Activated naive CD8-positive, alpha-beta T cell treated with anti-CD3 and anti-CD28 coated beads for 36 hours (primary cell): ENCODE measurements at regions not wholly inside any gene's neighbourhood (a gene's known extent, or its start where the extent isn't known, plus 50 kb on each side); places are given as distances from the start of the nearest gene placed in this dataset.

ENCODE experiments used
- DNase-seq: peaks from one replicate; pipeline ENCODE4 v3.0.0; 2021
- H3K27ac Mint-ChIP-seq: one replicate; pipeline ENCODE4 v1.8.0; 2022; ENCODE audit warnings: mild to moderate bottlenecking, moderate library complexity, mixed read lengths
- H3K27me3 Mint-ChIP-seq: one replicate; pipeline ENCODE4 v1.8.0; 2022; ENCODE audit warnings: mild to moderate bottlenecking, mixed read lengths
- H3K36me3 Mint-ChIP-seq: one replicate; pipeline ENCODE4 v1.8.0; 2021; ENCODE audit warnings: mild to moderate bottlenecking, mixed read lengths
- H3K4me1 Mint-ChIP-seq: one replicate; pipeline ENCODE4 v1.8.0; 2021; ENCODE audit warnings: mixed read lengths
- H3K4me3 Mint-ChIP-seq: one replicate; pipeline ENCODE4 v1.8.0; 2022; ENCODE audit warnings: mild to moderate bottlenecking, moderate library complexity, mixed read lengths
- H3K9me3 Mint-ChIP-seq: one replicate; pipeline ENCODE4 v1.8.0; 2022; ENCODE audit warnings: mixed read lengths

- H3K27me3 Mint-ChIP-seq, result no peaks in the 10 kb centered on the region
These were observed 925.4 kb downstream of the GALC start for GRCh38 chr14:87067591-87067990.

GRCh38 chr14:87067061-87067460 is 925.9 kb downstream of the GALC start:
- no peaks in the 10 kb centered on the region for H3K27me3 Mint-ChIP-seq
- H3K9me3 Mint-ChIP-seq, result peaks cover 2% of the 10 kb centered on the region
- H3K4me3 Mint-ChIP-seq, result no peak overlapping the region
- no peaks in the 10 kb centered on the region for H3K4me1 Mint-ChIP-seq
- no peak overlapping the region for H3K27ac Mint-ChIP-seq
- no peak for DNase-seq
- no peaks in the 10 kb centered on the region for H3K36me3 Mint-ChIP-seq

More at GRCh38 chr14:87067591-87067990, 925.4 kb downstream of the GALC start:
- no peak overlapping the region for H3K27ac Mint-ChIP-seq
- H3K36me3 Mint-ChIP-seq, result no peaks in the 10 kb centered on the region
- DNase-seq, result no peak
- no peak overlapping the region for H3K4me3 Mint-ChIP-seq
- H3K9me3 Mint-ChIP-seq, result peaks cover 2% of the 10 kb centered on the region
- H3K4me1 Mint-ChIP-seq, result no peaks in the 10 kb centered on the region

DNA sequence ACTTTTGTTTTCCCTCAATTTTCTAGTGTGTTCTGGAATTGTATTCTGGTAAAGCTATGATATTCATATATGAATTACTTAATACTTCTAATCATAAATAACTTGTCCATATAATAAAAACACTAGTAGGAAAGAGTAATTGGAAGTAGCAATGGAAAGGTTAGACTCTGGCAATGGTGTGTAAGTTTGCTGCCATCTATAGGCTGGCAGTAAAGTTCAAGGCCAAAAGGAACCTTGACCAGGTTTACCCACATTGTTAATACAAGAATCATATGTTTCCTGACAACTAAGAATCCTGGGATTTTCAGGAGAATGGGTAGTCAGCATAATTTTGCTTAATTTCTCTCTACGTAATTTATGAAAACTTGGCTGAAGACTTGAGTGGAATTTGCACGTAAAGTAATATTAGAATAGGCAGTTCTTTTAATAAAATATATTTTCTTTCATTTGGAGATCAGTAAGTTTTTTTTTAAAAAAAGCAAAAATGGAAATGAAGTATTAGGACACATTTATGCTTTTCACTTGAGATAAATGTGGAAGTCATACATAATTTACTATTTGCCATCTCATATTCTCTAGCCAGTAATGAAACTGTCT is 926.7 kb downstream of the GALC start:
- peaks cover 2% of the 10 kb centered on the region for H3K9me3 Mint-ChIP-seq
- no peaks in the 10 kb centered on the region for H3K36me3 Mint-ChIP-seq
- H3K4me1 Mint-ChIP-seq, result no peaks in the 10 kb centered on the region
- no peaks in the 10 kb centered on the region for H3K27me3 Mint-ChIP-seq
- H3K27ac Mint-ChIP-seq, result no peak overlapping the region
- no peak for DNase-seq
- H3K4me3 Mint-ChIP-seq, result no peak overlapping the region

DNA sequence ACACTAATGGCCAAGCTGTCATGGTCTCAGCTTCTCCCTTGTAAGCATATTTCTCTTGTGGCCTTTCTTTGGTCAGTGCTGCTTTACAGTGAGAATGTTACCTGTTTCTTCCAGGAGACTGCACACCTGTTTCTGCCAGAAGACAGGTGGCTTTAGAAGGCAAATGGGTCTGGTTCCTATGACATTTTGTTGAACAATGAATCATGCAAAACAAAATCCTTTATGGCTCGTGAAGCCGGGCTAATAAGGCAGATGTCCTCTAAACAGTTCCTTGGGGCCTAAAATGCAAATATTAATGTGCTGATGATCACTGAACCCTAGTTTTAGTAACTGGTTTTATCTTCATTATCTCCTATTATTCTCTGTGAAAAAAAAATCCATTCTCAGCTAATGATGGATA is 927.6 kb downstream of the GALC start:
- no peaks in the 10 kb centered on the region for H3K27me3 Mint-ChIP-seq
- H3K9me3 Mint-ChIP-seq, result peaks cover 2% of the 10 kb centered on the region
- DNase-seq, result no peak
- H3K4me1 Mint-ChIP-seq, result no peaks in the 10 kb centered on the region
- no peaks in the 10 kb centered on the region for H3K36me3 Mint-ChIP-seq
- no peak overlapping the region for H3K27ac Mint-ChIP-seq
- H3K4me3 Mint-ChIP-seq, result no peak overlapping the region

DNA sequence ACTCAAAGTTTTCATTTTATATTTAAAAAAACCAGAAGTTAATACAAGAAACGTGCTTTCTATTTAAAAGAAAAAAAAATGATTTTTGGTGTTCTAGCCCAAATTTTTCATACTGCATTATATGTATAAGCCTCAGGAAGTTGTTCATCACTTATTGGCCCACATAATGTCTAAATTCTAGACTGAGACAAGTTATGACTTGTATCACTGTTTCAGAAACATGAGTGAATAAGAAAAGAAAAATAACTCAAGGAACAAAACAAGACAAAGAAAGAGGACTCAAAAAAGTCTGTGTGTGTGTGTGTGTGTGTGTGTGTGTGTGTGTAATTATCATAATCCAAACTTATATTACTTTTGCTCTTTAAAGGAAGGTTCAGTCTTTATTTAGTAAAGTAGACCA is 929.8 kb downstream of the GALC start:
- Mint-ChIP-seq H3K9me3 (peaks cover 2% of the 10 kb centered on the region), H3K36me3 (no peaks in the 10 kb centered on the region), H3K27ac (no peak overlapping the region), H3K4me3 (no peak overlapping the region), H3K4me1 (no peaks in the 10 kb centered on the region), H3K27me3 (no peaks in the 10 kb centered on the region)
- no peak for DNase-seq

DNA sequence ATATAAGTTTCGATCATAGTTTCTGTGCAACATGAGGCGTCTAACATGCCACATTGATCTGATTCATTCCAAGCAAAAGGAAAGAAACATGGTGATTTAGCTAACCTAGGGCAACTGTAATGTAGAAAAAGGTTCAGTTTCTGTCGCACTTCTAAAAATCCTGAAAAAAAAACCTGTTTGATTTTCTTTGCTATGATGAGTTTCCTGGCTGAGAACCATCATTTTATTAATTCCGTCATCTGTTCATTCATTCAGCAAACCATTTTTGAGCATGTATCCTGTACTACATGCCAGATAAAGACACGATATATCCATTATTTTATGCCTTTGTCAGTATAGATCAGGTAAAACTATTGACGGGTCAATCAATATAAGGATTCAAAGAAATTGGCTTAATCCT is 932.6 kb downstream of the GALC start:
- no peaks in the 10 kb centered on the region for H3K36me3 Mint-ChIP-seq
- DNase-seq, result no peak
- peaks cover 4% of the 10 kb centered on the region for H3K9me3 Mint-ChIP-seq
- H3K27ac Mint-ChIP-seq, result no peak overlapping the region
- H3K27me3 Mint-ChIP-seq, result no peaks in the 10 kb centered on the region
- no peak overlapping the region for H3K4me3 Mint-ChIP-seq
- no peaks in the 10 kb centered on the region for H3K4me1 Mint-ChIP-seq

DNA sequence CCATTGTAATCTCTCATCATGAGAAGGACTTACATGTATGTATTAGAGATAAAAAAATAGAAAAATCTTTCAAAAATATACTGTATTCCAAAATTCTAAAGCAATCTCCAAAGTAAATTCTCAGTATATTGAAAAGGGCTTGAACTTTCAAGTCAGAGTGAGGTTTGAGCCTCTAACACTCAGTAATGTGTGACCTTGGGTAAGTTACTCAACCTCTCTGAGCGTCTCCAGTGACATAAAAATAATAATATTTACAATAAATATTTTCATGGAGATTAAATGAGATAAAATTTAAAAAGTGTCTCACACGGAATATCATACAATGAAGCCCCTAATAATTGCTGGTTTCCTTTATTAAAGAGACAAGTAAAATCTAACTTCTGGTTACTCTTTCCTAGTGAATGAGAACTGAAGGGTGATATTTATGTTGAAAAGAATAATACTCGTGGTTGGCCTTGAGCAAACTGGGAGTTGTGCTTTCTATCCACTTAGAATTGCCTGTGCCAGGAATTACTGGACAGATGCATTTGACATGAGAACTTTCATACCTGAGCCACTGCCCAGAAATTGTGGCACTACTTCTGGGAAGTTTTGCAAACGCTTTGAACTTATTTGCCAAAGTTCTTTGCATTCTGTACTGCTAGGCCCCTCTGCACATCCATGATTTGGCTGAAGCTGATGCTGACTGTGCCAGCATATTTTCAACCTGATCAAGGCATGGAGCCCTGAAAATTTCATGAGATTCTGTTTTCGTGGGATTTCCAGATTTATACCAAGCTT is 933.7 kb downstream of the GALC start:
- no peak overlapping the region for H3K4me3 Mint-ChIP-seq
- H3K27me3 Mint-ChIP-seq, result no peaks in the 10 kb centered on the region
- H3K27ac Mint-ChIP-seq, result no peak overlapping the region
- no peaks in the 10 kb centered on the region for H3K36me3 Mint-ChIP-seq
- peaks cover 2% of the 10 kb centered on the region for H3K9me3 Mint-ChIP-seq
- no peak for DNase-seq
- no peaks in the 10 kb centered on the region for H3K4me1 Mint-ChIP-seq

GRCh38 chr14:87055007-87055406 is 938.0 kb downstream of the GALC start:
- no peaks in the 10 kb centered on the region for H3K4me1 Mint-ChIP-seq
- no peaks in the 10 kb centered on the region for H3K27me3 Mint-ChIP-seq
- no peaks in the 10 kb centered on the region for H3K36me3 Mint-ChIP-seq
- H3K9me3 Mint-ChIP-seq, result peaks cover 2% of the 10 kb centered on the region
- H3K27ac Mint-ChIP-seq, result no peak overlapping the region
- DNase-seq, result no peak
- H3K4me3 Mint-ChIP-seq, result no peak overlapping the region

DNA sequence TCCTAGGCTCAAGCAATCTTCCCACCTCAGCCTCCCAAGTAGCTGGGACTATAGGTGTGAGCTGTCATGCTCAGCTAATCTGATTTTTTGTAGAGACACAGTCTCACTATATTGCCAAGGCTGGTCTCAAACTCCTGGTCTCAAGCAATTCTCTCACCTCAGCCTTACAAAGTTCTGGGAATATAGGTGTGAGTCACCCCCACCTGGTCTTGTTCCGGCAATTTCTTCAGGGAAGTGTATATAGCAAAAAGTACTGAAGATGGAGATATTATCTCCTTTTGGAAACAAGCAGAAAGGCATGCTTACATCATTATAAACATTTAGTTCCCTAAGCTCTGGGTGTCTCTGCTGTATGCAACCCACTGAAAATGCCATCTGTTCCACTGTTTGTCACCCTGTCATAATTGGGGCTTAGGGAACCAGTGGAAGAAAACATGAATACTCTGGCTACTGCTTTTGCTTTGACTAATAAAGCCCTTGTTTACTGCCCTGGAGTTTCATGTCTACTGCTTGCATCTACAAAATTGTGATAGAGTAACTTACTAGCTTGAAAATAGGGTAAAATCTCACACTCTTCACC is 940.2 kb downstream of the GALC start:
- Mint-ChIP-seq H3K27ac (no peak overlapping the region), H3K27me3 (no peaks in the 10 kb centered on the region), H3K4me3 (no peak overlapping the region), H3K9me3 (no peaks in the 10 kb centered on the region), H3K36me3 (no peaks in the 10 kb centered on the region), H3K4me1 (no peaks in the 10 kb centered on the region)
- DNase-seq, result no peak

GRCh38 chr14:87050421-87050820 is 942.6 kb downstream of the GALC start:
- H3K4me1 Mint-ChIP-seq, result no peaks in the 10 kb centered on the region
- DNase-seq, result no peak
- H3K36me3 Mint-ChIP-seq, result no peaks in the 10 kb centered on the region
- H3K27me3 Mint-ChIP-seq, result no peaks in the 10 kb centered on the region
- H3K9me3 Mint-ChIP-seq, result no peaks in the 10 kb centered on the region
- no peak overlapping the region for H3K27ac Mint-ChIP-seq
- H3K4me3 Mint-ChIP-seq, result no peak overlapping the region

- Mint-ChIP-seq H3K36me3 (no peaks in the 10 kb centered on the region), H3K27me3 (no peaks in the 10 kb centered on the region), H3K27ac (no peak overlapping the region), H3K4me1 (no peaks in the 10 kb centered on the region), H3K9me3 (no peaks in the 10 kb centered on the region), H3K4me3 (no peak overlapping the region)
- peak; percentile 2 for DNase-seq
These were observed 943.0 kb downstream of the GALC start for GRCh38 chr14:87049950-87050349.

DNA sequence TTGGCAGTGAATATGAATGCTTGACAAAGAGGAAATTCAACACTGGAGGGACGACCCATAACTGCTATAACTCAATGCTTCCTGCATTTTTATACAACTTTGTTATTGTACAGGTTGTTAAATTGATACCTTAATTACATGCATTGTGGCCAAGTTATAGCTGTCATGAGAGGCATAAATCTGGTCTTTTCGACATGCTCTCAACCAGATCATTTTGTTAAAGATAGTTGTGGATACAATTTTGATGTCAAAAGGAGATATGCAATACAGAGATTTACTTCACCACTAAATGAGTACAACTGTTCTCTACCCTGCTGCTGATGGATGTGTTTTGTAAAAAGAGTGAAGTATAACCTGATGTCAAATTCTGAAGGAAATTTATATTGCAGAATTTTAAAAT is 946.0 kb downstream of the GALC start:
- no peak for DNase-seq
- no peaks in the 10 kb centered on the region for H3K4me1 Mint-ChIP-seq
- H3K27me3 Mint-ChIP-seq, result no peaks in the 10 kb centered on the region
- H3K4me3 Mint-ChIP-seq, result no peak overlapping the region
- H3K27ac Mint-ChIP-seq, result no peak overlapping the region
- H3K36me3 Mint-ChIP-seq, result no peaks in the 10 kb centered on the region
- H3K9me3 Mint-ChIP-seq, result no peaks in the 10 kb centered on the region

DNA sequence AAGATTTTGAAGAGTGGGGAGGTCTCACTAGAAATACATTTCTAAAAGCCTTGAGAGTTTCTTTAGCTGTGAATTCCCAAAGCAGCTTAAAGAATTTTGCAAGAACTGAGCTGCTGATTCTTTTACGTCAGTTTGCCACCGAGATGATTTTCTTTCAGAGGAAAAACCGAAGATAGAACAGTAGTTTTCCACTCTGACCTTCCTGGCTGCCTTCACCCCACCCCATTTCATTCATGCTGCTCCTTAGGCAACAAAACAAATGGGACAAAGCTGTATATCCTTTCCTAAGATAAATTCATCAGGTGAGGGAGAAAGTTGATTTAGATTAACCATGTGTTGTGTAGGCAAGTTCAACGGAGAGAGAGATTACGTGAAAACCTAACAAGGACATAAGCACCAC is 947.0 kb downstream of the GALC start:
- no peaks in the 10 kb centered on the region for H3K27me3 Mint-ChIP-seq
- no peak overlapping the region for H3K4me3 Mint-ChIP-seq
- H3K27ac Mint-ChIP-seq, result no peak overlapping the region
- H3K9me3 Mint-ChIP-seq, result no peaks in the 10 kb centered on the region
- no peaks in the 10 kb centered on the region for H3K36me3 Mint-ChIP-seq
- no peaks in the 10 kb centered on the region for H3K4me1 Mint-ChIP-seq
- no peak for DNase-seq

DNA sequence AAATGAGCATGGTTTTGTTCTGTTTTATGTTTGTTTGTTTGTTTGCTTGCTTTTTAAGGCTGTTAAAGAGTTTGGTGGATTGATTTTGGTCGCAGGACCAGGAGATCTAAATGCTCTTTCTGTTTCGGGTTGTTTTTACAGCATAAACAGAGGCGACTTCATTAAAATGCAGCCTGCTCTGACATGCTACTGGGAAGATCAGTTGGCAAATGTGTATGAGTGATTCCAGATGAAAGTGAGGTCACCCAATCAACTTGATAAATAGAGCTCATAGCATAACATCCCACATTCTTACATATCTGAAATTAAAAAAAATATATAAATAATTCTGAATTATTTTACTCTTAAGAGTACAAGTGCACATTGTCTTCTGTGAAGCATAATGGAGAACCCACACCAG is 947.7 kb downstream of the GALC start:
- Mint-ChIP-seq H3K4me3 (no peak overlapping the region), H3K27me3 (no peaks in the 10 kb centered on the region), H3K27ac (no peak overlapping the region), H3K36me3 (no peaks in the 10 kb centered on the region), H3K4me1 (no peaks in the 10 kb centered on the region), H3K9me3 (no peaks in the 10 kb centered on the region)
- DNase-seq, result no peak

DNA sequence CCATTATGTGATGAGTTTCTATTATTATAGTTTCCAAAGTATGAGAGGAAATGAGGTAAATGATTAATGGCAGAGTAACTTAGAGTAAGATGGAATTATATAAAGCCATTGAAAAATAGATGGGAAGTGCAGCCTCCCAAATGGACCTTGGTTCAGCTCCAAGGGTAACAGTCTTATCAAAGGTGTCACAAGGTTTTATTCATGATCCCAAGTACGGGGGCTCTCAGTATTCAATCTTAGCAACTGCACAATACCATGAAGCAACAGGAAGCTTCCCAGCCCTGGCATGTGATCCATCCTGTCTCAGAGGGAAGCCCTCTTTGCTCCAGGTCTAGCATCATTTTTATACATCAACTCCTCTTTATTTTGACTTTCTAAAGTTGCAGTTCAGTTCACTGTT is 948.2 kb downstream of the GALC start:
- no peak overlapping the region for H3K4me3 Mint-ChIP-seq
- H3K9me3 Mint-ChIP-seq, result peaks cover 2% of the 10 kb centered on the region
- DNase-seq, result no peak
- no peaks in the 10 kb centered on the region for H3K4me1 Mint-ChIP-seq
- no peak overlapping the region for H3K27ac Mint-ChIP-seq
- no peaks in the 10 kb centered on the region for H3K36me3 Mint-ChIP-seq
- no peaks in the 10 kb centered on the region for H3K27me3 Mint-ChIP-seq

- Mint-ChIP-seq H3K9me3 (peaks cover 3% of the 10 kb centered on the region), H3K27ac (no peak overlapping the region), H3K27me3 (no peaks in the 10 kb centered on the region), H3K36me3 (no peaks in the 10 kb centered on the region), H3K4me3 (no peak overlapping the region), H3K4me1 (no peaks in the 10 kb centered on the region)
- DNase-seq, result no peak
These were observed 949.2 kb downstream of the GALC start for GRCh38 chr14:87043667-87044200.
